Colonic mucosa (tissue), 4 donors: ENCODE measurements at regions not wholly inside any gene's neighbourhood (a gene's known extent, or its start where the extent isn't known, plus 50 kb on each side); places are given as distances from the start of the nearest gene placed in this dataset.

Experiments
- DNase-seq: peaks from one replicate; pipeline ENCODE4 v3.0.0-alpha.2; 2020
- H3K27ac ChIP-seq: fragments of 200-600 bp; one replicate; pipeline ENCODE4 v1.8.0; 2021
- H3K27me3 ChIP-seq: fragments of 200-600 bp; one replicate; pipeline ENCODE4 v1.8.0; 2021
- H3K36me3 ChIP-seq: fragments of 200-600 bp; one replicate; pipeline ENCODE4 v1.8.0; 2021
- H3K4me1 ChIP-seq: fragments of 200-600 bp; one replicate; pipeline ENCODE4 v1.8.0; 2021; ENCODE audit warnings: mild to moderate bottlenecking
- H3K4me3 ChIP-seq: fragments of 200-600 bp; one replicate; pipeline ENCODE4 v1.8.0; 2021
- H3K9ac ChIP-seq, 2 donors: one replicate each; pipeline ENCODE4 v1.7.0; 2013; ENCODE audit warnings: control low read depth in 2 of 2, low read depth in 2 of 2, low read length in 2 of 2
- H3K9me3 ChIP-seq: fragments of 200-600 bp; one replicate; pipeline ENCODE4 v1.8.0; 2021
- intact Hi-C: fragments of 100-400 bp; cut with DNase I; formaldehyde crosslinking; loops from one replicate; pipeline ENCODE4 v1.14.1; 2022
- TF ChIP-seq, protein P1 (sequence below): fragments of 200-600 bp; IDR thresholded peaks from one replicate; pipeline ENCODE4 v1.8.0; 2022; ENCODE audit warnings: antibody characterized with exemption, mild to moderate bottlenecking
- donor health status: healthy.
- donor health status: DM: no; HTN: no; CAD: no.
- donor health status: DM: no; HTN: no; CAD: no.

DNA sequence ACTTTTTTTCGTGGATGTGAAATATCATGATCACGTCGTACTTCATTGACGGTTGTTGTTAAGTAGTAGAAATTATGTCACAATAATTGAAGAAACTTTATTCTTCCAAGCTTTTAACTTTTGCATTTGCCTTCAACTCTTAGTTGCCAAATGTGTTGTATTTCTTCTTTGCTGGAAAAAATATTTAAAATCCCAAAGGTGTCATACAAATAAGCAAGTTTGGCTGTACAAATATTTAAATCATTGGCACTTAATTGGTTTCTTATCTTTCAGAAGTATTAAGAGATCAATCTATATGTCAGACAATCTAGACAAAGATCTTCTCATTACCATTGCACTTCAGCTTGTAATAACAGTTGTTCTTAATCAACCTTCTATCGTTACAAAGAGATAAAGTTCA lies 204.0 kb upstream of the HDAC4 start:
- H3K27ac ChIP-seq, result no peak overlapping the region
- TF ChIP-seq, protein P1, sequence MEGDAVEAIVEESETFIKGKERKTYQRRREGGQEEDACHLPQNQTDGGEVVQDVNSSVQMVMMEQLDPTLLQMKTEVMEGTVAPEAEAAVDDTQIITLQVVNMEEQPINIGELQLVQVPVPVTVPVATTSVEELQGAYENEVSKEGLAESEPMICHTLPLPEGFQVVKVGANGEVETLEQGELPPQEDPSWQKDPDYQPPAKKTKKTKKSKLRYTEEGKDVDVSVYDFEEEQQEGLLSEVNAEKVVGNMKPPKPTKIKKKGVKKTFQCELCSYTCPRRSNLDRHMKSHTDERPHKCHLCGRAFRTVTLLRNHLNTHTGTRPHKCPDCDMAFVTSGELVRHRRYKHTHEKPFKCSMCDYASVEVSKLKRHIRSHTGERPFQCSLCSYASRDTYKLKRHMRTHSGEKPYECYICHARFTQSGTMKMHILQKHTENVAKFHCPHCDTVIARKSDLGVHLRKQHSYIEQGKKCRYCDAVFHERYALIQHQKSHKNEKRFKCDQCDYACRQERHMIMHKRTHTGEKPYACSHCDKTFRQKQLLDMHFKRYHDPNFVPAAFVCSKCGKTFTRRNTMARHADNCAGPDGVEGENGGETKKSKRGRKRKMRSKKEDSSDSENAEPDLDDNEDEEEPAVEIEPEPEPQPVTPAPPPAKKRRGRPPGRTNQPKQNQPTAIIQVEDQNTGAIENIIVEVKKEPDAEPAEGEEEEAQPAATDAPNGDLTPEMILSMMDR, result no peak
- no peaks in the 10 kb centered on the region for H3K27me3 ChIP-seq
- no peaks in the 10 kb centered on the region for H3K4me1 ChIP-seq
- DNase-seq, result no peak
- no peaks in the 10 kb centered on the region for H3K9me3 ChIP-seq
- no peak overlapping the region for H3K4me3 ChIP-seq
- H3K9ac ChIP-seq, result no peak overlapping the region
- intact Hi-C loops, result no loop called here
- H3K36me3 ChIP-seq, result no peaks in the 10 kb centered on the region

DNA sequence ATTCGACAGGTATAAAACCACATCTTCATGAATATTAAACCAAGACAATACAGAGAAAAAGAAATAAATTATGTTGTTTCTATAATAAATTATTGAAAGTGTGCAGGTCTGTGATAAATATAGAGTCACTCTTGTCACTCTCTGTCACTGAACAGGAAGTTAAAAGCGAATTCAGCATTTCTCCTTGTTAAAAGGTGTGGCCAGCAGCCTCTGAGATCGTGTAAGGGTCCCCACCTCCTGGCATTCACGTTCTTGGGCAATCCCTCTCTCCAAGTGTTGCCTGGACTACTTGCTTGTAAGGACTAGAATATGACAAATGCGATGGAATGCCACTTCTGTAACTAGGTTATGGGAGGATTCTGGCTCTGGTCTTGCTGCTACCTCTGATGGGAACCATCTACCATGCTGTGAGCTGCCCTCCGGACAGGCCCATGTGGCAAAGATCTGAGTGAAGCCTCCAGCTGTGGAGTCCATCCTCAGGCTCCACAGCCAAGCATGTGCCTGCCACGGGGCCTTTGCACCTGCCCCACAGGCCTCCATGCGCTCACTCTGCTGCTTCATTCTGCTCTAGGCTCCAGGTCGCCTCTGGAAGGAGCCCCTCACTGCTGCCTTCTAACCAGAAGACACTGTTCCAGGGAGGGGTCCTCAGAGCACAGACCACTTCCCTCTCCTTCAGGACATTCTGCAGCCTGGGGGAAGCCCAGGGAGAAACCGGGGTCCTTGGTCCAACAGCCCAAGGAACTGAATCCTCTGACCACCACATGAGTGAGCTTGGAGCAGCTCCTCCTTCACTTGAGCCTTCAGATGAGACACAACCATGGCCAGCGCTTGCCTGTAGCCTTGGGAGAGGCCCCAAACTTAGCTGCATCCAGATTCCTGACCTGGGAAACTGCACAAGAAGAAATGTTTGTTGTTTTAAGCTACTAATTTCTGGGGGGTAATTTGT lies 202.9 kb upstream of the HDAC4 start:
- Histone ChIP-seq H3K36me3 (no peaks in the 10 kb centered on the region), H3K27me3 (no peaks in the 10 kb centered on the region), H3K4me3 (no peak overlapping the region), H3K9ac (no peak overlapping the region), H3K27ac (no peak overlapping the region), H3K9me3 (no peaks in the 10 kb centered on the region), H3K4me1 (no peaks in the 10 kb centered on the region)
- intact Hi-C loops, result no loop called here
- DNase-seq, result peak; percentile 4
- TF ChIP-seq, protein P1, result no peak

DNA sequence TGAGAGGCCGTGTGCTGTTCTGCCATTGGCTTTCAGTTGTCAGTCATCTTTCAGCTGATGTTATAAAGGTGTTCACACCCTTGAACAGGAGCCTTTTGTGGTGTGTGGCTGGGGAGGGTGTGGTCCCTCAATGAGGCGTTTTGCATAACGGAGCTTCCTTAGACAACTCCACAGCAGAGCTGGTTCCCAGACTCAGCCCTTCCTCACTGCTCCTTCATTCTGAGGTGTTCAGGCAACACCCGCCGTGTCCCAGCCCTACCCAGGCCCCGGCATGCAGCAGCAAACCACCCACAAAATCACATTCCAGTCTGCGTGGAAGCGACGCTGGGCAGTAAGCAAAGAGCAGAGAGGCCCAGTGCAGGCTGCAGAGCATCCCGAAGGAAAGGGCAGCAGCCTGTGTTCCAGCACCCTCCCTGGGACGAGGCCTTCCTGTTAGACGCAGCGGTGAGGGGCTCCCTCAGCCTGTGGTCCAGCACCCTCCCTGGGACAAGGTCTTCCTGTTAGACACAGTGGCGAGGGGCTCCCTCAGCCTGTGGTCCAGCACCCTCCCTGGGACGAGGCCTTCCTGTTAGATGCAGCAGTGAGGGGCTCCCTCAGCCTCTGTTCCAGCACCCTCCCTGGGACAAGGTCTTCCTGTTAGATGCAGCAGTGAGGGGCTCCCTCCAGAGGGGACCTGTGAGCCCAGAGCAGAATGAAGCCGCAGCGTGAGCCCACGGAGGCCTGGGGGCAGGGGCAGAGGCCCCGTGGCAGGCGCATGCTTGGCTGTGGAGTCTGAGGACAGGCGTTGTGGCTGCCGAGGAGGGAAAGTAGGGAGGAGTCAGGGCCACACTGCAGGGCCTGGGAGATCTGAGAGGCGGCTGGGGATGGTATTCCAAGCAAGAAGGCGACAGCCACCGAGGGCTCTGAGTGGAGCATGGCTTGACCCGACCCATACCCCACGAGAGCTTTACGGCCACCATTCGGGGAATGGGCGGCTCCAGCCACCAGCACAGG lies 201.8 kb upstream of the HDAC4 start:
- H3K9ac ChIP-seq, result no peak overlapping the region
- peak; percentile 13 for DNase-seq
- no peak overlapping the region for H3K4me3 ChIP-seq
- TF ChIP-seq, protein P1, result no peak
- no peaks in the 10 kb centered on the region for H3K9me3 ChIP-seq
- H3K36me3 ChIP-seq, result no peaks in the 10 kb centered on the region
- no peaks in the 10 kb centered on the region for H3K4me1 ChIP-seq
- intact Hi-C loops, result no loop called here
- H3K27ac ChIP-seq, result no peak overlapping the region
- H3K27me3 ChIP-seq, result no peaks in the 10 kb centered on the region

DNA sequence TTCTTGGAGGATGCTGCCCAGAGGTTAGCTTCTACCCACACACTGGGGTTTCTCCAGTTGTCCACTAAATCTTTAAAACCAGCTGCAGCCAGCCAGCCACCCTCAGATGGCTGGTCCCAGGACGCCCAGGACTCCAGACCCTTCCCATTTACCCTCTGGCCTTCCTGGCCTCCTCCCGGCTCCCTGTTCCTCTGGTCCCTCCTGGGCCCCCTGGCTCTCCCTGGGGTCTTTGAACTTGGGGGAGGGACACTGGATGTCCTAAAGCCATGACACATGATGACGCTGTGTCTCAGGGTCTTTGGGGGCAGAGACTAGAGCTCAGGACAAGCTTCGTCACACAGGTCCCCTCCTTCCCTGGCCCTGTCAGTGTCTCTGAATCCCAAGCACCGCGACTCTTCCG lies 201.1 kb upstream of the HDAC4 start:
- peak; percentile 13 for DNase-seq
- intact Hi-C loops, result no loop called here
- TF ChIP-seq, protein P1, result no peak

DNA sequence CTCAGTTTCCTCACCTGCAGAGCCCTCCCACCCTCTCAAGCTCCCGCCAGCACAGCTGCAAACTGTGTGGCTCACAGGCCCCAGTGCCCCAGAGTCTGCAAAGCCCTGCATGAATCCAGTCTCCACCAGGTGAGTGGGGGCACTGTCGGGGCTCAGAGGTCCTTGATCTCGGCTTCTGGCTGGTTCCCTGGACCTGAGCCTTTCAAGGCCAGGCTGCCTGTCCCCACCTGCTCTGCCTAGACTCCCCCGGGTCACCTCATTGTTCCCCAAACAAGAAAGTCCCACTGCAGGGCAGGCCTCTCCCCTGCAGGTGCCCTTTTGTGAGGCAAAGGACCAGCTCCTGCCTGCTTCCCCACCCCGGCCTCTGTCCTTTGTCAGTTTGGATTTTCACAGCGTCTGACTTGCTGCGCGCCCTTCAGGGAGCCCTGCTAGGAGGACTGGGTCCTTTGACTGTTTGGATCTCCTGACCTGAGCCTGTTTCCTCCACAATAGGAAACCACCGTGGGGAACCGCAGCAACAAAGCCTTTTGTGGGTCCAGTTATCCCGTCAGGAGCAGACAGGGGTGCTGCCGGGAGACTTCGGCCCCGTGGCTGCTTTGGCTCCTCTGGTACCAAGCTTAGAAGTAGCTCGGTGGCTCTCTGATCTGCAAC lies 200.5 kb upstream of the HDAC4 start:
- Histone ChIP-seq H3K4me3 (no peak overlapping the region), H3K36me3 (no peaks in the 10 kb centered on the region), H3K27ac (no peak overlapping the region), H3K4me1 (no peaks in the 10 kb centered on the region), H3K27me3 (no peaks in the 10 kb centered on the region), H3K9me3 (no peaks in the 10 kb centered on the region), H3K9ac (no peak overlapping the region)
- intact Hi-C loops, result no loop called here
- TF ChIP-seq, protein P1, result no peak
- peak; percentile 10 for DNase-seq

More for the DNA sequence above, 201.1 kb upstream of the HDAC4 start:
- Histone ChIP-seq H3K9ac (no peak overlapping the region), H3K27ac (no peak overlapping the region), H3K9me3 (no peaks in the 10 kb centered on the region), H3K4me1 (no peaks in the 10 kb centered on the region), H3K27me3 (no peaks in the 10 kb centered on the region), H3K4me3 (no peak overlapping the region), H3K36me3 (no peaks in the 10 kb centered on the region)
